Central memory CD8-positive, alpha-beta T cell (primary cell): ENCODE measurements at regions not wholly inside any gene's neighbourhood (a gene's known extent, or its start where the extent isn't known, plus 50 kb on each side); places are given as distances from the start of the nearest gene placed in this dataset.

Source experiments
- ATAC-seq: fragments of 150-1000 bp; cut with Tn5 transposase; replicated peaks from 2 replicates; pipeline ENCODE4 v1.10.0; 2022; ENCODE audit warnings: mild to moderate bottlenecking, moderate FRiP score, moderate number of reproducible peaks; ENCODE audit not compliant: poor library complexity, severe bottlenecking; ENCODE audit errors: extremely low read depth
- DNase-seq, 2 donors: peaks; one replicate each; pipeline ENCODE4 v3.0.0; 2021; ENCODE audit warnings: low spot score in 2 of 2
- H3K27ac Mint-ChIP-seq: one replicate; pipeline ENCODE4 v1.8.0; 2022; ENCODE audit warnings: low read depth, mild to moderate bottlenecking, moderate library complexity, mixed read lengths
- H3K27me3 Mint-ChIP-seq: one replicate; pipeline ENCODE4 v1.8.0; 2022; ENCODE audit warnings: mixed read lengths
- H3K36me3 Mint-ChIP-seq: one replicate; pipeline ENCODE4 v1.8.0; 2022; ENCODE audit warnings: mild to moderate bottlenecking, moderate library complexity, mixed read lengths; ENCODE audit not compliant: insufficient read depth
- H3K4me1 Mint-ChIP-seq: one replicate; pipeline ENCODE4 v1.8.0; 2022; ENCODE audit warnings: mixed read lengths
- H3K4me3 Mint-ChIP-seq: one replicate; pipeline ENCODE4 v1.8.0; 2022; ENCODE audit warnings: mild to moderate bottlenecking, moderate library complexity, mixed read lengths
- H3K9me3 Mint-ChIP-seq: one replicate; pipeline ENCODE4 v1.8.0; 2022; ENCODE audit warnings: mixed read lengths

DNA sequence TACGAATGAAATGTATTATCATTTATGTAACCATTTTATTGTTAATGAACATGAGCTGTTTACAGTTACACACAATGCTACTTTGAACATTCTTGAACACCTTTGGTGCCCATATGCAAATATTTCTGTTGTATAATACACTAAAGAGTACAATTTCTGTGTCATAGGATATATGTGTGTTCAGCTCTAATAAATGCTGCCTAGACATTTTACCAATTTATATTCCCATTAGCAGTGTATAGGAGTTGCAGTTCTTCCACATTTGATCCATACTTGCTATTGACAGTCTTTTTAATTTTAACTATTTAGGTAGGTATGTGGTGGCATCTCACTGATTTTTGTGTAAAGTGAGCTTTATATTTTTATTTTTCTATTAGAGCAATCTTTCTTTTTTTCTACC lies 331.8 kb downstream of the ZIC1 start:
- H3K36me3 Mint-ChIP-seq = no peaks in the 10 kb centered on the region
- H3K4me1 Mint-ChIP-seq = no peaks in the 10 kb centered on the region
- peaks cover 5% of the 10 kb centered on the region for H3K9me3 Mint-ChIP-seq
- no peak overlapping the region for H3K4me3 Mint-ChIP-seq
- H3K27me3 Mint-ChIP-seq = no peaks in the 10 kb centered on the region
- ATAC-seq (no peak), DNase-seq (no peak)
- H3K27ac Mint-ChIP-seq = no peak overlapping the region

DNA sequence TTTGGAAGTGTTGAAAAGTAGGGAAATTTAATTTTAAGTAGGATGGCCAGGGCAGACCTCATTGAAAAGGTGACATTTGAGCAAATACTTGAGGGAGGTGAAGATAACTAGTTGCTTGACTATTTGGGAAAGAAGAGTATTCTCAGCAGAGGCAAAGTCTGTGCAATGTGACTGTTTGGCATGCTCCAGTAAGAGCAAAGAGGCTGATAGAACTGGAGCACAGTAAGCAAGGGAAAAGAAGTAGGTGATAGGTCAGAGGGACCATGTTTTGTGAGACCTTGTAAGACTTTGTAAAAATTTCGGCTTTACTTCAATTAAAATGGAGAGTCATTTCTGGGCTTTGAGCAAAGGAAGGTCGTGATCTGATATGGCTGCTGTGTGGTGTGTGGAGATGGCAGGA lies 335.8 kb downstream of the ZIC1 start:
- ATAC-seq (no peak), DNase-seq (no peak)
- no peaks in the 10 kb centered on the region for H3K27me3 Mint-ChIP-seq
- H3K36me3 Mint-ChIP-seq = no peaks in the 10 kb centered on the region
- no peak overlapping the region for H3K4me3 Mint-ChIP-seq
- H3K4me1 Mint-ChIP-seq = no peaks in the 10 kb centered on the region
- no peak overlapping the region for H3K27ac Mint-ChIP-seq
- H3K9me3 Mint-ChIP-seq = peaks cover 18% of the 10 kb centered on the region

DNA sequence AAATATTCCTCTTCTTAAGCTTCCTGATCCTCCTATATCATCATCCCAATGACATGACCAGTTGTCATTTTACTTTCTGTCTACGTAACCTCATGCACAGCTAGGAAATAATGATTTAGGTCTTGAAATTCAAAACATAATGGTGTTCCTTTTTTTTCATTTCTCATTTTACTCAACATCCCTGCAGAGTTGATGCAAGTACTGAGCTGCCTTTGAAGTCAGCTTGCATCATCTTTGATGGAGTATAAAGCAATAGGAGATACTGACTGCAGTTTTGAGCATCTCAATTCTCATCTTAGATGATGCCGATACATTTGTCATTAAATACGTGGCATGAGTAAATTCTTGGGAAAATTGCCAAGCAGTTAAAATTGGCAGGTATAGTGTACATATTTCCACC lies 346.1 kb downstream of the ZIC1 start:
- no peak for ATAC-seq
- H3K36me3 Mint-ChIP-seq = no peaks in the 10 kb centered on the region
- DNase-seq = no peak
- H3K9me3 Mint-ChIP-seq = peaks cover 12% of the 10 kb centered on the region
- H3K27ac Mint-ChIP-seq = no peak overlapping the region
- no peaks in the 10 kb centered on the region for H3K27me3 Mint-ChIP-seq
- no peaks in the 10 kb centered on the region for H3K4me1 Mint-ChIP-seq
- no peak overlapping the region for H3K4me3 Mint-ChIP-seq

DNA sequence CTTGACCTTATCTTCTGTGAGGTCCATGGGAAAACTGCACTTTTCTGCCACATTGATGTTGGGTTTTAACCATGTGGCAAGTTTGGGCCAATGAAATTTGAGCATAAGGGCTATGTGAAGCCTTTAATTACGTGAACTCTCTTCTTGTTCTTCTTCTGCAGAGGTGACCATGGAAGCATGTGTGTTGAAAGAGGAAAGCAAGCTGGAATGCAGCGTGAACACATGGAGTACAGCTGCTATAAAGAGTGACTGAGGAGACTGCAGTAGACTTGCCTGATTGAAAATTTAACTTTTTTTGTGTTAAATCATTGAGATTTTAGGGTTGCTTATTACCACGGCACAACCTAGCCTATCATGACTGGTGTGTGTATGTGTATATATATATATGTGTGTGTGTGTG lies 347.3 kb downstream of the ZIC1 start:
- Mint-ChIP-seq H3K36me3 (no peaks in the 10 kb centered on the region), H3K4me1 (no peaks in the 10 kb centered on the region), H3K4me3 (no peak overlapping the region), H3K9me3 (peaks cover 6% of the 10 kb centered on the region), H3K27ac (no peak overlapping the region), H3K27me3 (no peaks in the 10 kb centered on the region)
- DNase-seq (no peak), ATAC-seq (no peak)

DNA sequence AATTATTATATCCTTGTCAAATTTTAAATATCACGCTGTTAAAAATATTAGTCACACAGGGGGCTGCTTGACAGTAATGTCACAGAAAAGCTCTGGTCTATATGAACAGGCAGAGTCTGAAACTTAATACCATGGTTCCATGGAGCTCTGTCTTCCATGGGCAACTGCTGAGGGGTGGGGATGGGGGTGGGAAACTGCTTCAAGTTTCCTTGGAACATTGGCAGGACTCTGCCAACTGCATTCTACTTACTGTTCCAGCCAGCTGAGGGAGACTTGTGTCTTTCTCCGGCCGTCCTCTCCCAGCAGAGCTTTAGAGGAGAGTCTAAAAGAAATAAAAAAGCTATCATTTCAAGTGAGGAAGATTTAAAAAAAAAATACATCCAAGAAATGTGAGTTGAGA lies 348.7 kb downstream of the ZIC1 start:
- H3K27ac Mint-ChIP-seq = no peak overlapping the region

DNA sequence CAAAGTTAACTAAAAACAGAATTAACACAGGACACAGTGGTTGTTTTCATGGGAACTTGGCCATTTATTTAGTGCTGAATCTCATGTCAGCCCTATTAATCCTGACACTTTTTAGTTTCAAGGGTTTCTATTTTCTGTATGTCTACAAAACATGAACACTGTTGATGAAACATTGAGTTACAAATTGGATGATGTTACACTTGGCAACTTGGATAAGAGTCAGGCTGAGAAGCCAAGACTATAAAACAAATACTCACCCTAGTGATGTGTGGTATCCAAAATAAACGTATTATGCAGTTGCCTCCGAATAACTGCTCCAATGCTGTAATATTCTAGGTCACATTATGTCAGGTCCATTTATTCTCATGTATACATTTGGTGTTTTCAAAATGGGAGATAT lies 349.6 kb downstream of the ZIC1 start:
- Mint-ChIP-seq H3K36me3 (no peaks in the 10 kb centered on the region), H3K4me3 (no peak overlapping the region), H3K9me3 (no peaks in the 10 kb centered on the region), H3K4me1 (no peaks in the 10 kb centered on the region), H3K27me3 (no peaks in the 10 kb centered on the region), H3K27ac (no peak overlapping the region)
- DNase-seq = no peak
- no peak for ATAC-seq

More for the DNA sequence above, 348.7 kb downstream of the ZIC1 start:
- no peak for ATAC-seq
- H3K27me3 Mint-ChIP-seq = no peaks in the 10 kb centered on the region
- DNase-seq = no peak
- H3K4me1 Mint-ChIP-seq = no peaks in the 10 kb centered on the region
- H3K36me3 Mint-ChIP-seq = no peaks in the 10 kb centered on the region
- H3K9me3 Mint-ChIP-seq = no peaks in the 10 kb centered on the region
- H3K4me3 Mint-ChIP-seq = no peak overlapping the region

DNA sequence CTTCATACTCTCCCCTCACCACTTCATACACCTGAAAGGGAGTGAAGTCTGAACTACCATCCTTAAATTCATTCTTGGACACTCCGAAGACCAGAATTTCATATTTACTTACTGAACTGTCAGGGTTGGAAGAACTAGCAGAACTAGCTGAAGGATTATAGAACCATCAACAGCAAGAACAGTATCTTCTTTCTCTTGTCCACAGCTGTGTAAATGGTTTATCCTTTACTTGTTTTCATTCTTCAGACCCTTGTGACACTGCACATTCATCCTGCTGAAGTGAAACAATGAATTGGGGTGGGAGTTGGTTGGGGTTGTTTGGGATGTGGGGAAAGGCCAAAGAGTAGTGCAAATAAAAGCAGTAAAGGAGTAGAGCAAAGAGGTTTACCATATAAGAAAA lies 350.9 kb downstream of the ZIC1 start:
- no peak overlapping the region for H3K4me3 Mint-ChIP-seq
- no peaks in the 10 kb centered on the region for H3K36me3 Mint-ChIP-seq
- no peaks in the 10 kb centered on the region for H3K27me3 Mint-ChIP-seq
- no peak for DNase-seq
- H3K27ac Mint-ChIP-seq = no peak overlapping the region
- no peaks in the 10 kb centered on the region for H3K4me1 Mint-ChIP-seq
- no peak for ATAC-seq
- peaks cover 5% of the 10 kb centered on the region for H3K9me3 Mint-ChIP-seq

DNA sequence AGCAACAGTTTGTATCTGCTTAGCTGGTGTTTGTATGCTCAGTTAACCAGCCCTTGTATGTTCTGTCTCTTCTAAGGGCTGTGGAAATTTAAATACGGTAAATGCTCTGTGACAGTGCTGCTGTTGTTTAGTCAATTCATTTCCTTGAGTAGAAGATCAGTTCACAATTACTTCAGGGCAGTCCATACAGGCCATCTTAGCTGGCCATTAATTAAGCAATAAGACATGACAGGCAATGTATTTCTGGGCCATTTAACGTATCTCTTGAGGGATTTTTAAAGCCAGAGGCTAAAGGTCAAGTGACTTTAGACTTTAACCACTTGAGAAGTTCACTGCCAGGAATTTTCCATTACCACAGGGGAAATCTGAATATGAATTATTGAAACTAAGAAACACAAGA lies 351.8 kb downstream of the ZIC1 start:
- Mint-ChIP-seq H3K36me3 (no peaks in the 10 kb centered on the region), H3K27ac (no peak overlapping the region), H3K9me3 (peaks cover 5% of the 10 kb centered on the region), H3K4me1 (no peaks in the 10 kb centered on the region), H3K27me3 (no peaks in the 10 kb centered on the region), H3K4me3 (no peak overlapping the region)
- ATAC-seq (no peak), DNase-seq (no peak)

DNA sequence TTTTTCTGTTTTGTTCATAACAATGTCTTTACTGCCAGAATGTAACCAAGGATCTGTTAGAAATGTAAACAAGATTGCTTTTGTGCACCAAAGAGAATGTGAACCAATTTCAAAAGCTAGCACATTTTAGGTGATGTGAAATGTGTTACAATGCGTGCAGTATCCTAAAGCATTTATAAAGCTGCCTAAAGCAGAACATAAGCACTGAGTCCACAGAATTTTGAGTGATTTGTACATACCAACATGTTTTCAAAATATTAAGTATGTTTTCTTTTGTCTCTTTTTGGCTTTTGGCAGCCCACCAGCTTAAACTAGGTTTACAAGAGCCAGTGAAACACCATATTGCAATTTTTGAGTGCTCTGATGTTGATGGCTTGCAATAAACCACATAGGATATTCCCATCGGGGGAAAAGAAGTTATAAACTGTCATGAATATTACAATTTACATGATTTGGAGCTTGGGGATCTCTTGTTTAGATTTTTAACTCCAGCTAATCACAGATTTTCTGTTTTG lies 364.0 kb downstream of the ZIC1 start:
- no peak for ATAC-seq
- DNase-seq = no peak
- peaks cover 6% of the 10 kb centered on the region for H3K9me3 Mint-ChIP-seq
- no peaks in the 10 kb centered on the region for H3K27me3 Mint-ChIP-seq
- H3K27ac Mint-ChIP-seq = no peak overlapping the region
- no peak overlapping the region for H3K4me3 Mint-ChIP-seq
- H3K4me1 Mint-ChIP-seq = no peaks in the 10 kb centered on the region
- no peaks in the 10 kb centered on the region for H3K36me3 Mint-ChIP-seq

DNA sequence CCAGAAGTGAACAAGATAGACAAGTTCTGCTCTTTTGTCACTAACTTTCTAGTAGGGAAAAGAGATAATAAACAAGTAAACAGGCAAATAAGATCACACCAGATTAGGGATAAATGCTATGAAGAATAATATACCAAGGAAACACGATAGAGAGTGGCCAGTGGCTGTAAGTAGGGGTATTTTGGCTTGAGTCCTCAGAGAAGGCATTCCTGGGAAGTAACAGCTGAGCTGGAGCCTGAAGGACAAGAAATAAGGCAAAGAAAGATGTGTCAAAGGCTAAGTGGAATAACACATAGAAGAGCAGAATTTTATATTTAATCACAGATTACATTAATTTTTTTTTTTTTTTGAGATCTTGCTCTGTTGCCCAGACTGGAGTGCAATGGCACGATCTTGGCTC lies 366.2 kb downstream of the ZIC1 start:
- Mint-ChIP-seq H3K27me3 (no peaks in the 10 kb centered on the region), H3K4me1 (no peaks in the 10 kb centered on the region), H3K9me3 (peaks cover 5% of the 10 kb centered on the region), H3K27ac (no peak overlapping the region), H3K36me3 (no peaks in the 10 kb centered on the region), H3K4me3 (no peak overlapping the region)
- ATAC-seq = no peak
- no peak for DNase-seq

DNA sequence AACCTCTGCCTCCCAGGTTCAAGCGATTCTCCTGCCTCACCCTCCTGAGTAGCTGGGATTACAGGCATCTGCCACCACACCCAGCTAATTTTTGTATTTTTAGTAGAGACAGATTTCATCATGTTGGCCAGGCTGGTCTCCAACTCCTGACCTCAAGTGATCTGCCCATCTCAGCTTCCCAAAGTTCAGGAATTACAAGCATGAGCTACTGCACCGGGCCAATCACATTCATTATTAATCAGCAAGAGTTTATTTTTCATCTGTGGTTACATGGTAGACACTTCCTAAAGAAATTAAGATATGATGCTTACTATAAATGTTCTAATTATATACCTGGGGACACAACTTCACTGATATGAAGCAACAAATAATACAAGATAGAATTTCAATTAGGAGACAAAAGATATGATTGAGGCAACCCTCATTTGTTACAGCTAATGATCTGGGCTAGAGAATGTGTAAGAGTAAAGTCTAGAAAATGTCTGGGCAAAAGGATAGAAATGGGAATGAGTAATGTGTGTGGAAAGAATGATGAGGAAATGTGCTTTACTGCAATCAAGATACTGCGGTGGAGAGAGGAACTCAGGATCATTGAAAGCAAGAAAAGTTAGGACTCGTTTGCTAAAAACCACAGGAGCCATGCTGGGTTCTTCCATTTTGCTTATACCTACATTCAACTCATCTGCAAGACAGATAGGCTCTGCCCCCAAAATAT lies 366.8 kb downstream of the ZIC1 start:
- Mint-ChIP-seq H3K4me3 (no peak overlapping the region), H3K27ac (no peak overlapping the region), H3K9me3 (peaks cover 5% of the 10 kb centered on the region), H3K4me1 (no peaks in the 10 kb centered on the region), H3K36me3 (no peaks in the 10 kb centered on the region), H3K27me3 (no peaks in the 10 kb centered on the region)
- ATAC-seq = no peak
- no peak for DNase-seq

DNA sequence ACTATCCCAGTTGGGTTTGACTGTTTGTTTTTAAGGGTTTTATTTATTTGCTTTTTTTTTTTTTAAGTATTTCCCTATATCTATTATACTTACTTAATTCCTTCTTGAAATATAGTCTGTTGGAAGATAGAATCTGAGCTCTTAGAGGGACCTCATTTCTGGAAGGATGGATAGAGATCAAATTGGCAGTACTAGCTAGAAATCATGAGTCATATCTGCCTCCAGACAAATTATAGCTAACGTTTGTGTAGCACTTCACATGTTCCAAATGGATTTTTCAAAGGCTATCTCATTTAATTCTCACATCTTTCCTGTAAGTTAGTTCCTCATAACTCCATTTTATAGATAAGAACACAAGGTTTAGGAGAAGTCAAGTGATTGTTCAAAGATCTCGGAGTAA lies 384.7 kb downstream of the ZIC1 start:
- H3K36me3 Mint-ChIP-seq = no peaks in the 10 kb centered on the region
- H3K27me3 Mint-ChIP-seq = no peaks in the 10 kb centered on the region
- peaks cover 5% of the 10 kb centered on the region for H3K9me3 Mint-ChIP-seq
- no peak for ATAC-seq
- H3K4me3 Mint-ChIP-seq = no peak overlapping the region
- H3K27ac Mint-ChIP-seq = no peak overlapping the region
- no peak for DNase-seq
- H3K4me1 Mint-ChIP-seq = no peaks in the 10 kb centered on the region

DNA sequence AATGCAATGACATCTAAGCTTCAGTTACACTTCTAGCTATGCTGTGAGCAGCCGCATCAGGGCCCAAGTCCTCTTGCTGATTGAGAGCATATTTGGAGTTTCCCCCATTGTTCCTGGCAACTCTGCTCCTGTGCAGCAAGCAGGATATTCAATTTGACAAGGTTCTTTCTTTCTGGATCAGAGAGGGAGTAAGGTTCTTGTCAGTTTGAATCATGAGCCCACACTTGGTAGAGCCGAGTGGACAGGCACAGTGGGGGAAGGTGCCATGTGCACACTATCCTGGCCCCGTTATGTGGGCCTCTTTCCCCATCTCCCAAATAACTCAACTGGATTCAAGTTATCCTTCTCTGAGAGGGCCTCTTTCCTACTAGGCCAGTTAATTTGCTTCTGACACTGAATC lies 385.4 kb downstream of the ZIC1 start:
- H3K27ac Mint-ChIP-seq = no peak overlapping the region
- DNase-seq = no peak
- H3K27me3 Mint-ChIP-seq = no peaks in the 10 kb centered on the region
- H3K36me3 Mint-ChIP-seq = no peaks in the 10 kb centered on the region
- H3K9me3 Mint-ChIP-seq = peaks cover 5% of the 10 kb centered on the region
- no peak overlapping the region for H3K4me3 Mint-ChIP-seq
- ATAC-seq = no peak
- H3K4me1 Mint-ChIP-seq = no peaks in the 10 kb centered on the region
